ENCODE measurements at regions not wholly inside any gene's neighbourhood (a gene's known extent, or its start where the extent isn't known, plus 50 kb on each side); places are given as distances from the start of the nearest gene placed in this dataset.

- TF ChIP-seq CTCF (conservative IDR thresholded peaks at IDR 0.05) = no peak
- TF ChIP-seq ZFX (IDR thresholded peaks at IDR 0.05) = no peak
Observed at GRCh38 chr21:16418642-16419041, 688.9 kb downstream of the USP25 start.

Data from C4-2B (cell line).